BLaER1 treated with 17β-estradiol and CSF1 and Interleukin-3, amounts not matched to agents 10 nM and 100 nM (cell line): ENCODE measurements at regions not wholly inside any gene's neighbourhood (a gene's known extent, or its start where the extent isn't known, plus 50 kb on each side); places are given as distances from the start of the nearest gene placed in this dataset.

Source experiments
- H3K27ac ChIP-seq, 11 experiments: shearing (Covaris generic); formaldehyde crosslinking; 2 replicates each; pipeline ENCODE4 v1.8.1; 2022
- H3K27me3 ChIP-seq, 11 experiments: shearing (Covaris generic); formaldehyde crosslinking; 2 replicates each; pipeline ENCODE4 v1.8.1; 2022
- H3K36me3 ChIP-seq, 11 experiments: shearing (Covaris generic); formaldehyde crosslinking; 2 replicates each; pipeline ENCODE4 v1.8.1; 2022
- H3K4me1 ChIP-seq, 10 experiments: shearing (Covaris generic); formaldehyde crosslinking; 2 replicates each; pipeline ENCODE4 v1.8.1; 2022
- H3K4me2 ChIP-seq, 11 experiments: shearing (Covaris generic); formaldehyde crosslinking; 2 replicates each; pipeline ENCODE4 v1.8.1; 2022
- H3K4me3 ChIP-seq, 10 experiments: shearing (Covaris generic); formaldehyde crosslinking; 2 replicates each; pipeline ENCODE4 v1.8.1; 2022
- H3K9ac ChIP-seq, 11 experiments: shearing (Covaris generic); formaldehyde crosslinking; 2 replicates each; pipeline ENCODE4 v1.8.1; 2022
- H3K9me3 ChIP-seq, 11 experiments: shearing (Covaris generic); formaldehyde crosslinking; replicated peaks in 1 of 11; 2 replicates each; pipeline ENCODE4 v1.8.1; 2022
- H4K20me1 ChIP-seq, 11 experiments: shearing (Covaris generic); formaldehyde crosslinking; 2 replicates each; pipeline ENCODE4 v1.8.1; 2022
- Cebpa-rat ChIP-seq, 11 experiments: shearing (Covaris generic); IDR thresholded peaks; 2 replicates each; pipeline ENCODE4 v1.8.1; 2022

DNA sequence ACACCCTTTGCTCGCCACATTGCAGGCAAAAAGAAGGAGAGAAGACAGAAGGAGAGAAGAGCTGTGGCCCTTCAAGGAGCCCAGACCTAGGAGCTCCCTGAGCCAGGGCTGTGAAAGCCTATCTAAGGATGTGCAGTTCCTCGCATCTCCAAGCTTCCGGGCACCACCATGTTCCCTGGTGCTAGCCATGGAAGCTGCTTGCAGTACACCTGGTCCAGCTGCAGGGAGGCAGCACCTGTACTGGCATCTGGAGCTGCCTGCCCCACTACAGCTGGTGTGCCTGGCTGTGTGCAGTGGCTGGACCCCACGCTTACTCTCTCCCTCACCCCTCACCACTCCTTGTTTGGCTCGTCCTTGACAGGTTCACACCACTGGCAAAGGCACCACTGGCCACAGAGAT lies 1111.8 kb upstream of the POT1 start:
- H3K27me3 ChIP-seq: no peaks in the 10 kb centered on the region
- no peak overlapping the region for H3K9ac ChIP-seq
- no peaks in the 10 kb centered on the region for H3K4me1 ChIP-seq
- no peaks in the 10 kb centered on the region; a peak in 1 of 22 replicates for H3K9me3 ChIP-seq
- H3K4me2 ChIP-seq: no peak overlapping the region
- no peaks in the 10 kb centered on the region for H3K36me3 ChIP-seq
- TF ChIP-seq Cebpa-rat (IDR thresholded peaks at IDR 0.05): no peak
- H3K27ac ChIP-seq: no peak overlapping the region
- H4K20me1 ChIP-seq: no peaks in the 10 kb centered on the region
- no peak overlapping the region for H3K4me3 ChIP-seq

GRCh38 chr7:126040114-126041045 lies 1110.8 kb upstream of the POT1 start:
- no peak overlapping the region for H3K4me2 ChIP-seq
- no peak overlapping the region for H3K9ac ChIP-seq
- no peak for TF ChIP-seq Cebpa-rat (IDR thresholded peaks at IDR 0.05)
- H3K4me1 ChIP-seq: no peaks in the 10 kb centered on the region
- H3K36me3 ChIP-seq: no peaks in the 10 kb centered on the region
- H4K20me1 ChIP-seq: no peaks in the 10 kb centered on the region
- no peaks in the 10 kb centered on the region for H3K27me3 ChIP-seq
- no peak overlapping the region for H3K27ac ChIP-seq
- H3K9me3 ChIP-seq: no peaks in the 10 kb centered on the region; a peak in 1 of 22 replicates
- no peak overlapping the region for H3K4me3 ChIP-seq

GRCh38 chr7:126026421-126027088 lies 1096.9 kb upstream of the POT1 start:
- Histone ChIP-seq H3K27me3 (no peaks in the 10 kb centered on the region), H3K27ac (no peak overlapping the region), H3K4me3 (no peak overlapping the region), H4K20me1 (no peaks in the 10 kb centered on the region), H3K4me2 (no peak overlapping the region), H3K4me1 (no peaks in the 10 kb centered on the region), H3K9me3 (no peaks in the 10 kb centered on the region), H3K9ac (no peak overlapping the region), H3K36me3 (no peaks in the 10 kb centered on the region)
- TF ChIP-seq Cebpa-rat (IDR thresholded peaks at IDR 0.05): no peak

DNA sequence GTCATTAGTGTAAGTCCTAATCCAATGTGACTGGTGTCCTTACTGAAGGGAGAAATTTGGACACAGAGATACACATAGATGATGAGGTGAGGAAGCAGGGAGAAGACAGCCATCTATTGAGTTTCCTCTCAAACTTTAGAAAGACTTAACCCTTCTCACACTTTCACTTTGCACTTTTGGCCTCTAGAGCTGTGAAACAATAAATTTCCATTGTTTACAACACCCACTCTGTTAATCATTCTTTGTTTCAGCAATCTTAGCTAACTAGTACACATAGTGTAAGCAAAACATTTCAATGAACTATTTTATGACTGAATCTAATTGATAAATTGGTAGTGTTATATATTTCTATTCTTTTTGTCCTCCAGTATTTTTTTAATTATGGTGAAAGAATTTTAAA lies 1092.8 kb upstream of the POT1 start:
- no peak overlapping the region for H3K4me3 ChIP-seq
- no peaks in the 10 kb centered on the region for H3K4me1 ChIP-seq
- no peak overlapping the region for H3K4me2 ChIP-seq
- H3K9me3 ChIP-seq: no peaks in the 10 kb centered on the region
- TF ChIP-seq Cebpa-rat (IDR thresholded peaks at IDR 0.05): no peak
- H3K9ac ChIP-seq: no peak overlapping the region
- no peaks in the 10 kb centered on the region for H3K36me3 ChIP-seq
- no peak overlapping the region for H3K27ac ChIP-seq
- no peaks in the 10 kb centered on the region for H3K27me3 ChIP-seq
- H4K20me1 ChIP-seq: no peaks in the 10 kb centered on the region

GRCh38 chr7:126016722-126017121 lies 1087.1 kb upstream of the POT1 start:
- Histone ChIP-seq H3K4me2 (no peak overlapping the region), H3K9ac (no peak overlapping the region), H3K36me3 (no peaks in the 10 kb centered on the region), H3K4me3 (no peak overlapping the region), H3K4me1 (no peaks in the 10 kb centered on the region), H4K20me1 (no peaks in the 10 kb centered on the region), H3K27me3 (no peaks in the 10 kb centered on the region), H3K9me3 (no peaks in the 10 kb centered on the region), H3K27ac (no peak overlapping the region)
- no peak for TF ChIP-seq Cebpa-rat (IDR thresholded peaks at IDR 0.05)

DNA sequence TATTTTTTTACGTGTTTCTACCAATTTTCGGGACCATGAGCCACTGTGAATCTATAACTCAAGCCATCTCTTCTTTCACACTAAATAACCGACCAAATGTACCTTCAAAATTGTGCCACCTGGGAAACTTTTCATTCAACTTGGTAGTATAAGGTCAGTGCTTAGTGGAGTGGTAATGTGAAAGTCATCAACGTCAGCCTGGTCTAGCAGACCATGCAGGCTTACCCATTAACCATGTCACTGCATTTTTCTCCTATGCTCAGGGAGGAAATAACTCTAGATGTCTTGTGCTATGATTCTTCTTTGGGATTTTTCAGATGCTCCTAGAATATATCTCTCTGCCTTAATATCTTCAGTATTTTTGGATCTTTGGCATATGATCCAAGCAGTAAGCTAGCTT lies 1075.4 kb upstream of the POT1 start:
- no peak overlapping the region for H3K9ac ChIP-seq
- H3K4me3 ChIP-seq: no peak overlapping the region
- no peak for TF ChIP-seq Cebpa-rat (IDR thresholded peaks at IDR 0.05)
- no peaks in the 10 kb centered on the region for H4K20me1 ChIP-seq
- H3K9me3 ChIP-seq: no peaks in the 10 kb centered on the region
- no peak overlapping the region for H3K27ac ChIP-seq
- peaks cover 0 to 6% (median 0%) of the 10 kb centered on the region in 10 experiments; a peak in 1 of 20 replicates for H3K4me1 ChIP-seq
- H3K4me2 ChIP-seq: no peak overlapping the region
- H3K36me3 ChIP-seq: no peaks in the 10 kb centered on the region
- no peaks in the 10 kb centered on the region for H3K27me3 ChIP-seq

DNA sequence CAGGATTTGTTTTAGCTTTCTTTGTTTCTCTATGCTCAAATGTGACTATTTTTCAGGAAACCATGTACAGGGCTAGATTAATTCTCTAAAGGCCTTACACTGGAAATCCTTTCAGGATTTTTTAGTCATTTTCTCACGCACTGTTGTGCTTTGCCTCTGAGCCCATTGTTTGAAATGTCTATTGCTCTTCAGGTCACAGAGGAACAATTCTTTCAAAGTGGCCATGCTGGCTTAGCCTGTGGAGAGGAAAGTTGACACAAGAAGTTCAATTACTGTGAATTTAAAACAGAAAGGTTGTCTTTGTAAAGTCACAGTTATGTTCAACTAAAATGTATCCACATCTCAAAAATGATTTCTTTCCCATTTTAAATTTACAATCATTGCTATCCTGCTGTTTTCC lies 1071.7 kb upstream of the POT1 start:
- Histone ChIP-seq H3K4me3 (no peak overlapping the region), H3K36me3 (no peaks in the 10 kb centered on the region), H3K4me1 (peaks cover 0 to 6% (median 0%) of the 10 kb centered on the region in 10 experiments; a peak in 1 of 20 replicates), H3K27ac (no peak overlapping the region), H3K9me3 (peaks cover 0 to 14% (median 7%) of the 10 kb centered on the region in 11 experiments; a peak in 4 of 22 replicates), H3K9ac (no peak overlapping the region), H3K4me2 (no peak overlapping the region), H4K20me1 (no peaks in the 10 kb centered on the region), H3K27me3 (no peaks in the 10 kb centered on the region)
- TF ChIP-seq Cebpa-rat (IDR thresholded peaks at IDR 0.05): no peak

GRCh38 chr7:125984795-125985194 lies 1055.2 kb upstream of the POT1 start:
- Histone ChIP-seq H3K4me1 (no peaks in the 10 kb centered on the region), H3K36me3 (no peaks in the 10 kb centered on the region), H4K20me1 (no peaks in the 10 kb centered on the region), H3K27me3 (no peaks in the 10 kb centered on the region), H3K27ac (no peak overlapping the region), H3K9me3 (no peaks in the 10 kb centered on the region), H3K9ac (no peak overlapping the region), H3K4me3 (no peak overlapping the region), H3K4me2 (no peak overlapping the region)
- no peak for TF ChIP-seq Cebpa-rat (IDR thresholded peaks at IDR 0.05)

DNA sequence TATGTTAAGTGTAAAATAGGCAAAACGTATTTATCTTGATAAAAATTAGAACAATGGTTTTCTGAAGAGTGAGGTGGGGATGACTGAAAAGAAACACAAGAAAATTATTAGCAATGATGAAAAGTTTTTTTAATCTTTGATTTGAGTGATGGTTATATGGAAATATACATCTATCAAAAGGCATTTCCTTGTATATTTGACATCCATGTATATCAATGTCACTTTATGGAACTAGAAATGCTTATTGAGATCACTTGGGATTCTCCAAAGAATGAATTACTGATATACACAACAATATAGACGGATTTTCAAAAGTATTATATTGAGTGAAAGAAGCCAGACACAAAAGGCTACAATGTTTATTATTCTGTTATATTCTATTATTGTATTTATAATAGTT lies 1042.0 kb upstream of the POT1 start:
- no peak for TF ChIP-seq Cebpa-rat (IDR thresholded peaks at IDR 0.05)
- H3K4me3 ChIP-seq: no peak overlapping the region
- no peaks in the 10 kb centered on the region for H3K9me3 ChIP-seq
- no peak overlapping the region for H3K27ac ChIP-seq
- no peaks in the 10 kb centered on the region for H3K36me3 ChIP-seq
- no peak overlapping the region for H3K9ac ChIP-seq
- H3K27me3 ChIP-seq: no peaks in the 10 kb centered on the region
- no peaks in the 10 kb centered on the region for H3K4me1 ChIP-seq
- no peak overlapping the region for H3K4me2 ChIP-seq
- no peaks in the 10 kb centered on the region for H4K20me1 ChIP-seq
